GM12865 (cell line): ENCODE measurements at regions not wholly inside any gene's neighbourhood (a gene's known extent, or its start where the extent isn't known, plus 50 kb on each side); places are given as distances from the start of the nearest gene placed in this dataset.

Source experiments
- DNase-seq: peaks from one replicate; pipeline ENCODE4 v3.0.0; 2010; ENCODE audit warnings: low read depth
- H3K4me3 ChIP-seq: 2 replicates; pipeline ENCODE4 v1.5.1; 2011; ENCODE audit warnings: mild to moderate bottlenecking, low read depth, low read length, control low read depth
- CTCF ChIP-seq: IDR thresholded peaks from 2 replicates; pipeline ENCODE4 v1.5.1; 2011; ENCODE audit warnings: low read length, control low read depth, low read depth, inconsistent platforms; ENCODE audit not compliant: insufficient read depth; ENCODE audit errors: missing control alignments

GRCh38 chr6:84615987-84616386 lies 148.4 kb downstream of the TBX18 start:
- H3K4me3 ChIP-seq: no peak overlapping the region
- no peak for TF ChIP-seq CTCF
- no peak for DNase-seq

GRCh38 chr6:84615113-84615850 lies 149.1 kb downstream of the TBX18 start:
- no peak for TF ChIP-seq CTCF
- DNase-seq: no peak
- no peak overlapping the region for H3K4me3 ChIP-seq

- no peak for DNase-seq
- no peak for TF ChIP-seq CTCF
- H3K4me3 ChIP-seq: no peak overlapping the region
These were observed 157.5 kb downstream of the TBX18 start for GRCh38 chr6:84606860-84607259.

- H3K4me3 ChIP-seq: no peak overlapping the region
- no peak for TF ChIP-seq CTCF
- DNase-seq: no peak
These were observed 159.1 kb downstream of the TBX18 start for GRCh38 chr6:84605298-84605697.

GRCh38 chr6:84601366-84601765 lies 163.0 kb downstream of the TBX18 start:
- DNase-seq: no peak
- TF ChIP-seq CTCF: no peak
- no peak overlapping the region for H3K4me3 ChIP-seq

GRCh38 chr6:84599991-84600390 lies 164.4 kb downstream of the TBX18 start:
- no peak for TF ChIP-seq CTCF

More at GRCh38 chr6:84599991-84600390, 164.4 kb downstream of the TBX18 start:
- no peak for DNase-seq
- H3K4me3 ChIP-seq: no peak overlapping the region
